BLaER1 (cell line): ENCODE measurements at regions not wholly inside any gene's neighbourhood (a gene's known extent, or its start where the extent isn't known, plus 50 kb on each side); places are given as distances from the start of the nearest gene placed in this dataset.

Experiments used
- H3K27ac ChIP-seq: shearing (Covaris generic); formaldehyde crosslinking; 2 replicates; pipeline ENCODE4 v1.8.1; 2022
- H3K27me3 ChIP-seq: shearing (Covaris generic); formaldehyde crosslinking; 2 replicates; pipeline ENCODE4 v1.8.1; 2022
- H3K36me3 ChIP-seq: shearing (Covaris generic); formaldehyde crosslinking; 2 replicates; pipeline ENCODE4 v1.8.1; 2022
- H3K4me1 ChIP-seq: shearing (Covaris generic); formaldehyde crosslinking; 2 replicates; pipeline ENCODE4 v1.8.1; 2022
- H3K4me2 ChIP-seq: shearing (Covaris generic); formaldehyde crosslinking; 2 replicates; pipeline ENCODE4 v1.8.1; 2022
- H3K4me3 ChIP-seq: shearing (Covaris generic); formaldehyde crosslinking; 2 replicates; pipeline ENCODE4 v1.8.1; 2022
- H3K9ac ChIP-seq: shearing (Covaris generic); formaldehyde crosslinking; 2 replicates; pipeline ENCODE4 v1.8.1; 2022
- H3K9me3 ChIP-seq: shearing (Covaris generic); formaldehyde crosslinking; 2 replicates; pipeline ENCODE4 v1.8.1; 2022
- H4K20me1 ChIP-seq: shearing (Covaris generic); formaldehyde crosslinking; 2 replicates; pipeline ENCODE4 v1.8.1; 2022
- Cebpa-rat ChIP-seq: shearing (Covaris generic); IDR thresholded peaks from 2 replicates; pipeline ENCODE4 v1.8.1; 2022

GRCh38 chr6:87785229-87785862, 83.3 kb upstream of the AKIRIN2 start:
- Histone ChIP-seq H3K4me2 (no peak overlapping the region), H3K4me3 (no peak overlapping the region), H3K9me3 (no peaks in the 10 kb centered on the region), H3K36me3 (no peaks in the 10 kb centered on the region), H3K27me3 (no peaks in the 10 kb centered on the region), H4K20me1 (no peaks in the 10 kb centered on the region), H3K27ac (no peak overlapping the region), H3K4me1 (no peaks in the 10 kb centered on the region), H3K9ac (no peak overlapping the region)
- TF ChIP-seq Cebpa-rat: no peak

GRCh38 chr6:87784690-87785089, 82.7 kb upstream of the AKIRIN2 start:
- TF ChIP-seq Cebpa-rat: no peak
- no peak overlapping the region for H3K27ac ChIP-seq
- no peaks in the 10 kb centered on the region for H3K27me3 ChIP-seq
- no peaks in the 10 kb centered on the region for H3K4me1 ChIP-seq
- H3K9ac ChIP-seq: no peak overlapping the region
- no peaks in the 10 kb centered on the region for H3K9me3 ChIP-seq
- no peaks in the 10 kb centered on the region for H3K36me3 ChIP-seq
- H3K4me3 ChIP-seq: no peak overlapping the region
- no peak overlapping the region for H3K4me2 ChIP-seq
- no peaks in the 10 kb centered on the region for H4K20me1 ChIP-seq

GRCh38 chr6:87784051-87784450, 82.0 kb upstream of the AKIRIN2 start:
- Histone ChIP-seq H3K4me2 (no peak overlapping the region), H4K20me1 (no peaks in the 10 kb centered on the region)
- TF ChIP-seq Cebpa-rat: no peak

GRCh38 chr6:87779542-87779941, 77.5 kb upstream of the AKIRIN2 start:
- Histone ChIP-seq H3K4me3 (no peak overlapping the region), H3K9ac (no peak overlapping the region), H4K20me1 (no peaks in the 10 kb centered on the region), H3K9me3 (no peaks in the 10 kb centered on the region), H3K27ac (no peak overlapping the region), H3K27me3 (no peaks in the 10 kb centered on the region), H3K4me1 (no peaks in the 10 kb centered on the region), H3K36me3 (no peaks in the 10 kb centered on the region), H3K4me2 (no peak overlapping the region)
- TF ChIP-seq Cebpa-rat: no peak

More at GRCh38 chr6:87784051-87784450, 82.0 kb upstream of the AKIRIN2 start:
- H3K9ac ChIP-seq: no peak overlapping the region
- H3K36me3 ChIP-seq: no peaks in the 10 kb centered on the region
- H3K4me1 ChIP-seq: no peaks in the 10 kb centered on the region
- no peak overlapping the region for H3K4me3 ChIP-seq
- H3K27me3 ChIP-seq: no peaks in the 10 kb centered on the region
- no peak overlapping the region for H3K27ac ChIP-seq
- no peaks in the 10 kb centered on the region for H3K9me3 ChIP-seq

GRCh38 chr6:87772597-87773530, 70.8 kb upstream of the AKIRIN2 start:
- no peaks in the 10 kb centered on the region for H4K20me1 ChIP-seq
- no peaks in the 10 kb centered on the region for H3K27me3 ChIP-seq
- no peaks in the 10 kb centered on the region for H3K36me3 ChIP-seq
- TF ChIP-seq Cebpa-rat: no peak
- H3K4me3 ChIP-seq: no peak overlapping the region
- H3K4me1 ChIP-seq: no peaks in the 10 kb centered on the region
- no peak overlapping the region for H3K27ac ChIP-seq
- no peak overlapping the region for H3K4me2 ChIP-seq
- H3K9ac ChIP-seq: no peak overlapping the region
- no peaks in the 10 kb centered on the region for H3K9me3 ChIP-seq

GRCh38 chr6:87767478-87767877, 65.4 kb upstream of the AKIRIN2 start:
- Histone ChIP-seq H3K36me3 (no peaks in the 10 kb centered on the region), H4K20me1 (no peaks in the 10 kb centered on the region), H3K9ac (no peak overlapping the region), H3K4me2 (no peak overlapping the region), H3K4me3 (no peak overlapping the region), H3K27ac (no peak overlapping the region), H3K4me1 (no peaks in the 10 kb centered on the region), H3K9me3 (no peaks in the 10 kb centered on the region), H3K27me3 (no peaks in the 10 kb centered on the region)
- no peak for TF ChIP-seq Cebpa-rat

GRCh38 chr6:87766211-87766610, 64.2 kb upstream of the AKIRIN2 start:
- Histone ChIP-seq H3K27ac (no peak overlapping the region), H3K9ac (no peak overlapping the region), H3K27me3 (no peaks in the 10 kb centered on the region), H4K20me1 (no peaks in the 10 kb centered on the region), H3K4me2 (no peak overlapping the region), H3K36me3 (no peaks in the 10 kb centered on the region), H3K9me3 (no peaks in the 10 kb centered on the region), H3K4me1 (no peaks in the 10 kb centered on the region), H3K4me3 (no peak overlapping the region)
- TF ChIP-seq Cebpa-rat: no peak

GRCh38 chr6:87763901-87764300, 61.9 kb upstream of the AKIRIN2 start:
- TF ChIP-seq Cebpa-rat: no peak
- Histone ChIP-seq H3K4me1 (no peaks in the 10 kb centered on the region), H3K27me3 (no peaks in the 10 kb centered on the region), H3K27ac (no peak overlapping the region), H3K9ac (no peak overlapping the region), H4K20me1 (no peaks in the 10 kb centered on the region), H3K4me3 (no peak overlapping the region), H3K4me2 (no peak overlapping the region), H3K36me3 (no peaks in the 10 kb centered on the region), H3K9me3 (no peaks in the 10 kb centered on the region)

GRCh38 chr6:87763276-87763675, 61.2 kb upstream of the AKIRIN2 start:
- no peaks in the 10 kb centered on the region for H3K4me1 ChIP-seq
- TF ChIP-seq Cebpa-rat: no peak
- H3K36me3 ChIP-seq: no peaks in the 10 kb centered on the region
- H4K20me1 ChIP-seq: no peaks in the 10 kb centered on the region
- H3K27me3 ChIP-seq: no peaks in the 10 kb centered on the region
- H3K9ac ChIP-seq: no peak overlapping the region
- no peak overlapping the region for H3K4me2 ChIP-seq
- no peak overlapping the region for H3K4me3 ChIP-seq
- no peaks in the 10 kb centered on the region for H3K9me3 ChIP-seq
- no peak overlapping the region for H3K27ac ChIP-seq

GRCh38 chr6:87762116-87762515, 60.1 kb upstream of the AKIRIN2 start:
- no peaks in the 10 kb centered on the region for H3K36me3 ChIP-seq
- H3K4me2 ChIP-seq: no peak overlapping the region
- H3K9ac ChIP-seq: no peak overlapping the region
- H3K4me3 ChIP-seq: no peak overlapping the region
- no peak for TF ChIP-seq Cebpa-rat
- H3K9me3 ChIP-seq: no peaks in the 10 kb centered on the region
- H4K20me1 ChIP-seq: no peaks in the 10 kb centered on the region
- H3K4me1 ChIP-seq: no peaks in the 10 kb centered on the region
- no peak overlapping the region for H3K27ac ChIP-seq
- H3K27me3 ChIP-seq: no peaks in the 10 kb centered on the region
